RWPE1 (cell line): ENCODE measurements at regions not wholly inside any gene's neighbourhood (a gene's known extent, or its start where the extent isn't known, plus 50 kb on each side); places are given as distances from the start of the nearest gene placed in this dataset.
A peak's percentile ranks its signal among the peaks of the same experiment; 100 is the strongest.

Experiments
- CTCF ChIA-PET: fragments of 350-600 bp; sonication (Branson Sonifier 250); formaldehyde crosslinking; extraction: SDS; loops from one replicate; lab custom pipeline; 2021; lab: Yijun Ruan, JAX
- POLR2A ChIA-PET: fragments of 400-600 bp; formaldehyde crosslinking; extraction: SDS; loops from one replicate; lab custom pipeline; 2020; ENCODE audit warnings: antibody characterized with exemption; ENCODE audit not compliant: low non-redundant PET; lab: Yijun Ruan, JAX
- DNase-seq: peaks from one replicate; pipeline ENCODE4 v3.0.0; 2012; ENCODE audit warnings: low spot score
- H3K27ac ChIP-seq: fragments of 450-650 bp; 2 replicates; pipeline ENCODE4 v1.5.1; 2017
- TF ChIP-seq, protein P1 (sequence below): fragments of 450-650 bp; conservative IDR thresholded peaks from 2 replicates; pipeline ENCODE4 v1.5.1; 2017; ENCODE audit warnings: low read depth, mild to moderate bottlenecking

DNA sequence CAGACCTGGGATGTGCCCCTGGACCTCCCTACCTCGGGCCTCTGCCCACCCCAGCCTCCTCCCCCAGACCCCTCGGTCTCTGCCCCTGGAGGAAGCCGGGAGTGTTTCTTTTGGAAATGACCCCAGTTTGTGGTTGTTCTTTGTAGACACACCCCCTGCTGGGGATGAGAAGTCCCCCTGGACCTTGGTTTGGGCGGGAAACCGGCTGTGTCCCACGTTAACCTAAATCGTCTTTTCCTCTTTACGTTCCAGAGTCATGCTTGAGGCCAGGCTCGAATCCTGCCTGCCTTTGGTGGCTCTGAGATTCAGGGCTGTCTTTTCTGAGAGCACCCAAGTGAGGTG lies 116.6 kb downstream of the METRNL start:
- POLR2A ChIA-PET, result interaction anchor here (0.6 kb wide), 1 partner anchor 12 kb away, joined by 3 read pairs; no protein-coding TSS in a partner anchor
- DNase-seq, result no peak
- peak overlapping the region; percentile 95 for H3K27ac ChIP-seq
- TF ChIP-seq, protein P1, sequence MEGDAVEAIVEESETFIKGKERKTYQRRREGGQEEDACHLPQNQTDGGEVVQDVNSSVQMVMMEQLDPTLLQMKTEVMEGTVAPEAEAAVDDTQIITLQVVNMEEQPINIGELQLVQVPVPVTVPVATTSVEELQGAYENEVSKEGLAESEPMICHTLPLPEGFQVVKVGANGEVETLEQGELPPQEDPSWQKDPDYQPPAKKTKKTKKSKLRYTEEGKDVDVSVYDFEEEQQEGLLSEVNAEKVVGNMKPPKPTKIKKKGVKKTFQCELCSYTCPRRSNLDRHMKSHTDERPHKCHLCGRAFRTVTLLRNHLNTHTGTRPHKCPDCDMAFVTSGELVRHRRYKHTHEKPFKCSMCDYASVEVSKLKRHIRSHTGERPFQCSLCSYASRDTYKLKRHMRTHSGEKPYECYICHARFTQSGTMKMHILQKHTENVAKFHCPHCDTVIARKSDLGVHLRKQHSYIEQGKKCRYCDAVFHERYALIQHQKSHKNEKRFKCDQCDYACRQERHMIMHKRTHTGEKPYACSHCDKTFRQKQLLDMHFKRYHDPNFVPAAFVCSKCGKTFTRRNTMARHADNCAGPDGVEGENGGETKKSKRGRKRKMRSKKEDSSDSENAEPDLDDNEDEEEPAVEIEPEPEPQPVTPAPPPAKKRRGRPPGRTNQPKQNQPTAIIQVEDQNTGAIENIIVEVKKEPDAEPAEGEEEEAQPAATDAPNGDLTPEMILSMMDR, result no peak
- CTCF ChIA-PET, result no interaction called here

DNA sequence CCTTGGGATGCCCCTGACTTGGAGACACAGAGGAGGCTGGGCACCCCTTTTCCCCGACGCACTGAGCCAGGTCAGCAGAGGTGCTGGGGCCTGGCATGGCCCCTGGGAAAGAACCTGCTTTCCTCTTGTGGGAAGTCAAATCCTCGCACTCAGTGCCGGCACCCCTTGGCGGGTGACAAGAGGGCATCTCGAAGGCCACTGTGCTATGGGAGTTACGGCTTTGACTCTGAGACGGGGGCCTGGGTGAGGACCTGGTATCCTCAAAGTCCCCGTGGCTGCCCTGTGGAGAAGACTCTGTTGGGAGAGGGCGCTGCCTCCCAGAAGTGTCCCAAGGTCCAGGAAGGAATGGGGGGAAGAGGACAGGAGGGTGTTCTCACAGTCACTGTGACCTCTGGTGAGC lies 117.0 kb downstream of the METRNL start:
- POLR2A ChIA-PET, result no interaction called here

DNA sequence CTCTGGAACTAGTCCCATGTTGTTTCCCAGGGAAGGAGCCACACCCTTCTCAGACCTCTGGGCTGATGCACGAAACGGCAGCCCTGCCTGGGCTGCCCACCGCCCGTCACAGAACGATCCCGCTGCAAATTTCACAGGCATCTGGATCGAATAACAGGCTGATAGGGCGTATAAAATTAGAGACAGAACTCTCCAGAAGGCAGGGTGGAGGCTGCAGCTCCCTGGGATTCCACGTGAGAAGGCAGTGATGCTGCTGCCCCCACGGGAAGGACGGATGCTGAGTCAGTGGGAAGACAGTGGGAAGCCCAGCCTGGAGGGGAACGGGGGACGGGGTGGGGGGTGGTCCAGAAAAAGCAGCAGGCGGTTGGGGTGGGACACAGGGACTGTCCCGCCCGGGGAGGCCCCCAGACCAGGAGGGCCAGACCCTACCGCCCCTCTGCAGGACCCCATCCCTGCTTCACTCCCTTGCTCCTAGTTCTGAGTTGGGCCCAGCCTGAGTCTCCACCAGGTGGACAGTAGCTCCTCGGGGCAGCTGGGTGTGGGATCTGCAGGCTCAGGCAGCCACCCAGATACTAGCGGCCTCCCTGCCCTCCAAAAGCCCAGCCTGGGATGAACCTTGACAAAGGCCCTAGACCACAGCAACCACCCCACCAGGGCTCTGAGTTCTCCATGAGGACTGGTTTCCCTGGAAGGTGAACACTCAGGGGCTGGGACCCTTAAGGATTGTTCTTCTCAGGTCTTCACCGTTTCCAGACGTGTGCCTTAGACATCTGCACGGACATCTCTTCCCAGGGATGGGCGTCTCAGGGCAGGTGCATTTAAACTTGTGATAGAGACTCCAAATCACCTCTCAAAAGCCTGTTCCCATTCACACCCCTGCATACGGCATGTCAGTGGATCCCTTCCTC lies 117.8 kb downstream of the METRNL start:
- peak overlapping the region; percentile 95 for H3K27ac ChIP-seq
- no peak for DNase-seq
- TF ChIP-seq, protein P1, result no peak
- ChIA-PET CTCF (no interaction called here), POLR2A (no interaction called here)

More for the DNA sequence above, 117.0 kb downstream of the METRNL start:
- CTCF ChIA-PET, result no interaction called here
- H3K27ac ChIP-seq, result peak overlapping the region; percentile 95
- DNase-seq, result no peak
- TF ChIP-seq, protein P1, result no peak

DNA sequence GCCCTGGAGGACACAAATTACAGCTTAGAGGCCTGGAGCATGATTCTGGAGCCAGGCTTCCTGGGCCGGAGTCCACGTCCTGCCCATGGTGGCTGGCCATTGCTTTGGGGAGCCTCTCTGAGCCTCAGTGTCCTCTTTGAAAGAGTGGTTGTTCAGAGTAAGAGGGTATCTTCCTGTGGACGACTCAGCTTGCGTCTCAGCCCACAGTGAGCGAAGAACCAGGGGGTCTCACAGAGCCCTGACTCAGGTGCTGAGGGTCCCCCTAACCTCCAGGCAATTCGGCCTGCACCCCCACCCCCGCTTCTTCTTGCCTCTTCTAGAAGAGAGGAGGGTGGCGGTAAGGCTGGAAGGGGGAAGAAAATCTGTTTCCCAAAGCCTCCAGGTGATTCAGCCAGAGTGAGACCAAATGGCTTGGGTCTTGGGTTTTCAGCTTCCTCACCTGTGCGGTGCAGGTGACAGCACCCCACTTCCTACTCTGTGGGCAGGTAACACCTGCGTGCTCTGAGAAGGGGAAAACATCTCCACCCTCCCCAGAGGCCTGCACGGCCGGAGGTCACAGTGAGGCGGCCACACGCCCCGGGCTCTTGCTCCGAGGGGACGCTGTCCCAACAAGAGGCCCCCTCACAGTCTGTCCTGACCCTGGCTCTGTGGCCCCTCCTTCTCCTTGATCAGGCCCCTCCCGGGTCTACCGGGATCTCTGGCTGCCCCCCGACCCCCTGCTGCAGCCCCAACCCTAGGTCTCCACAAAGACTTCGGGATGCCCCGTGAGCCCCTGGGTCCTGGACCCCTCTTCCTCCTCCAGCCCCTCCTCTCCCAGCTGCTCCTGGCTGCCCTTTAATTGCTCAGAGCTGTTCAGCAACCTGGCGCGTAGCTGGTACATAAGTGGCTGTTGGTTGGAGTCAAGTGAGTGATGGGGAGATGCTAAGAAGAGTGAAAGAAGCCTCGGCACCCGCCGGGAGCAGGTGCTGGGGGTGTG lies 119.2 kb downstream of the METRNL start:
- ChIA-PET CTCF (interaction anchor here (0.7 kb wide), 1 partner anchor 417 kb away, joined by 5 read pairs; no protein-coding TSS in a partner anchor), POLR2A (no interaction called here)
- no peak overlapping the region for H3K27ac ChIP-seq
- TF ChIP-seq, protein P1, result no peak
- no peak for DNase-seq

DNA sequence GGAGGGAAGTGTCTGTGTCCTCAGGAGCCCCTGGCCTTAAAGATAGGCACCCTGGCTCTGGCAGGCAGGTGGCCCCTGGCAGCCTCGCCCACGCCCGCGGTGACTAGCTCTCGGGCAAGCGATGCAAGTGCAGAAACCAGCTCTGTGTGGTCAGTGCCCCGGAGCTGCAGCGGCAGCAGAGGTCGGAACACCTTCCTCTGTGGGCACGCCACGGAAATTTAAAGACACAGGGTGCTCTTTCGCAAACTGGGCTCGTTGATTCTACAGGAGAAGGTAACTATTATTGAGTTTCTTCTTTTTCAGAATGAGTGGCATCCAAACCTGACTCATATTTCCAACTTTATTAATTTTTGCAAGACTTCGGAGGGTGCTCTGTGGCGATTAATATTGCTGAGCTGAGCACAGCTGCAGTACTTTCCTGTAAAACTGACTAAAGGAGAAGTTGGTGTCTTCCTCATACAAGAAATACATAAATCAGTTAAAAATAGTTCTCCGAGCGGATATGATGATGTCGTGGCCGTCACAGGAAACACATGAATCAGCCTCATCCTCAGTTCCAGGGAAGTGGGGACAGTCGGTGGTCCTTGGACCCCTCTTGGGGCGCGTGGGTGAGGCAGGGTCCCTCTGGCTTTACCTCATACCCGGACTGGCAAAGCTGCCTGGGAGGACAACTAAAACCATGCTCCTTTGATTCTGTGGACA lies 120.2 kb downstream of the METRNL start:
- H3K27ac ChIP-seq, result 0 out of 2 replicates have a peak overlapping the region, but pooled peaks have one; percentile 43
- DNase-seq, result no peak
- TF ChIP-seq, protein P1, result no peak
- POLR2A ChIA-PET, result no interaction called here
- CTCF ChIA-PET, result interaction anchor here (0.7 kb wide), 1 partner anchor 418 kb away, joined by 5 read pairs; no protein-coding TSS in a partner anchor
